ENCODE measurements at regions not wholly inside any gene's neighbourhood (a gene's known extent, or its start where the extent isn't known, plus 50 kb on each side); places are given as distances from the start of the nearest gene placed in this dataset.
A peak's percentile ranks its signal among the peaks of the same experiment; 100 is the strongest.
"Not testable (repeated sequence)": the region's sequence is repeated elsewhere in the genome, so short reads cannot be mapped to it uniquely, and the experiment has no call there.

GRCh38 chr13:75960538-75960994, 324.4 kb downstream of the LMO7 start:
- no TSS peak for BruUV-seq (replicated peaks)
- intact Hi-C loops (cut with micrococcal nuclease; ENCODE audit: unreplicated experiment): no loop called here
- no peak for DNase-seq (ENCODE audit: low spot score)
- Histone ChIP-seq H3K4me3 (ENCODE audit: low read depth, low read length, poor library complexity, severe bottlenecking) (no peak overlapping the region), H3K4me1 (ENCODE audit: insufficient read depth, low read length, poor library complexity, severe bottlenecking) (no peaks in the 10 kb centered on the region), H3K9me3 (ENCODE audit: low read depth, low read length, poor library complexity, severe bottlenecking) (no peaks in the 10 kb centered on the region), H3K36me3 (ENCODE audit: insufficient read depth, low read length, poor library complexity, severe bottlenecking) (no peaks in the 10 kb centered on the region), H3K27me3 (replicated peaks; ENCODE audit: insufficient read depth, low read depth, low read length, poor library complexity) (peaks cover 14% of the 10 kb centered on the region), H3K27ac (ENCODE audit: low read depth, low read length, poor library complexity, severe bottlenecking) (no peak overlapping the region)
- ChIA-PET POLR2A (ENCODE audit: low non-redundant PET) (no interaction called here), CTCF (no interaction called here)
- no peak for TF ChIP-seq EZH2 (IDR thresholded peaks at IDR 0.05; ENCODE audit: borderline replicate concordance, low read depth, low read length, poor library complexity, severe bottlenecking)
- TF ChIP-seq, protein P1, sequence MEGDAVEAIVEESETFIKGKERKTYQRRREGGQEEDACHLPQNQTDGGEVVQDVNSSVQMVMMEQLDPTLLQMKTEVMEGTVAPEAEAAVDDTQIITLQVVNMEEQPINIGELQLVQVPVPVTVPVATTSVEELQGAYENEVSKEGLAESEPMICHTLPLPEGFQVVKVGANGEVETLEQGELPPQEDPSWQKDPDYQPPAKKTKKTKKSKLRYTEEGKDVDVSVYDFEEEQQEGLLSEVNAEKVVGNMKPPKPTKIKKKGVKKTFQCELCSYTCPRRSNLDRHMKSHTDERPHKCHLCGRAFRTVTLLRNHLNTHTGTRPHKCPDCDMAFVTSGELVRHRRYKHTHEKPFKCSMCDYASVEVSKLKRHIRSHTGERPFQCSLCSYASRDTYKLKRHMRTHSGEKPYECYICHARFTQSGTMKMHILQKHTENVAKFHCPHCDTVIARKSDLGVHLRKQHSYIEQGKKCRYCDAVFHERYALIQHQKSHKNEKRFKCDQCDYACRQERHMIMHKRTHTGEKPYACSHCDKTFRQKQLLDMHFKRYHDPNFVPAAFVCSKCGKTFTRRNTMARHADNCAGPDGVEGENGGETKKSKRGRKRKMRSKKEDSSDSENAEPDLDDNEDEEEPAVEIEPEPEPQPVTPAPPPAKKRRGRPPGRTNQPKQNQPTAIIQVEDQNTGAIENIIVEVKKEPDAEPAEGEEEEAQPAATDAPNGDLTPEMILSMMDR (conservative IDR thresholded peaks at IDR 0.05; ENCODE audit: low read depth, low read length): no peak

DNA sequence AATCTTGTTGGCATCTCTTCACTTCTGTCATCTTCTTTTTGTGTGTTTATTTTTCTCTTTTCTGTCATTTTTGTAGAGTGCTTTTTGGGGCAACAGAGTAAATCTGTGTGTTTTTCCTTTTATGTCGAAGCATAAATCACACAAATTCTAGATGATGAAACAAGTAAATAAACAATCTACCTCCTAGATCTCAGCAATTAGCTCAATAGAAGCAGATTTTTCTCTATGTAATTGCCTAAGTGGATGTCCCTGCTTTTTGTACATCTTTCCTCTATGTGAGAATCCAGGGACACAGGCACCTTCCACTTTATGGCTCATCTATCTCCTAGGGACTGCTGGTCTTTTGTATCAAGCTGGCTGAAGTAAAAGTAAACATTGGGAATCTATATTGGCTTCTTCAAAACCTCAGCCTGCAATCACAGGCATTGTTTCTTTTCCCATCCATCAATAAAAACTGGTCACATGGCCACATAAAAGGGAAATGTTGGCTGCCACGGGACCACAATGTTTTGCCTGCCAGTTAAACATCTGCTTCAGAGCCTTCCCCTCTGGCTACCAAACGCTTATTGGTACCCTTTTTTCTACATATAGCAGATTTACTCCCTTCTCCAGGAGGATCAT, 323.8 kb downstream of the LMO7 start:
- intact Hi-C loops (cut with micrococcal nuclease; ENCODE audit: unreplicated experiment): no loop called here
- TF ChIP-seq, protein P1 (conservative IDR thresholded peaks at IDR 0.05; ENCODE audit: low read depth, low read length): no peak
- TF ChIP-seq EZH2 (IDR thresholded peaks at IDR 0.05; ENCODE audit: borderline replicate concordance, low read depth, low read length, poor library complexity, severe bottlenecking): no peak
- H3K36me3 ChIP-seq (ENCODE audit: insufficient read depth, low read length, poor library complexity, severe bottlenecking): no peaks in the 10 kb centered on the region
- no TSS peak for BruUV-seq (replicated peaks)
- H3K4me3 ChIP-seq (ENCODE audit: low read depth, low read length, poor library complexity, severe bottlenecking): no peak overlapping the region
- ChIA-PET POLR2A (ENCODE audit: low non-redundant PET) (no interaction called here), CTCF (no interaction called here)
- peaks cover 14% of the 10 kb centered on the region for H3K27me3 ChIP-seq (replicated peaks; ENCODE audit: insufficient read depth, low read depth, low read length, poor library complexity)
- H3K27ac ChIP-seq (ENCODE audit: low read depth, low read length, poor library complexity, severe bottlenecking): no peak overlapping the region
- H3K4me1 ChIP-seq (ENCODE audit: insufficient read depth, low read length, poor library complexity, severe bottlenecking): no peaks in the 10 kb centered on the region
- no peak for DNase-seq (ENCODE audit: low spot score)
- H3K9me3 ChIP-seq (ENCODE audit: low read depth, low read length, poor library complexity, severe bottlenecking): no peaks in the 10 kb centered on the region

DNA sequence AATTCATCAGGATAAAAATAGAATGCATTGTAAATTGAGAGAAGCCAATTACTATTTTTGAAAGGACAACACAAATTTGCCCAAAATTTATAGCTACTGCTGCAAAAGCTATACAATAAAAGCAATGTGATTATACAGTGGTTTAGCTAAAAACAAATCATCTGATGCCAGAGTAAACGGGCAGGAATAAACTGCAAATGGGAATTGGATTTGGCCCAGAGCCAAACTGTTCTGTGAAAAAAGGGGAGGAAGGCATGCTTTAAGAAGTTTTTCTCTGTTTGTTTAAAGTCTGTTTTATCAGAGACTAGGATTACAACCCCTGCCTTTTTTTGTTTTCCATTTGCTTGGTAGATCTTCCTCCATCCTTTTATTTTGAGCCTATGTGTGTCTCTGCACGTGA, 317.5 kb downstream of the LMO7 start:
- H3K36me3 ChIP-seq (ENCODE audit: insufficient read depth, low read length, poor library complexity, severe bottlenecking); H3K9me3 ChIP-seq (ENCODE audit: low read depth, low read length, poor library complexity, severe bottlenecking); CTCF ChIA-PET; BruUV-seq (replicated peaks); intact Hi-C loops (cut with micrococcal nuclease; ENCODE audit: unreplicated experiment); H3K4me3 ChIP-seq (ENCODE audit: low read depth, low read length, poor library complexity, severe bottlenecking); POLR2A ChIA-PET (ENCODE audit: low non-redundant PET); H3K4me1 ChIP-seq (ENCODE audit: insufficient read depth, low read length, poor library complexity, severe bottlenecking); H3K27ac ChIP-seq (ENCODE audit: low read depth, low read length, poor library complexity, severe bottlenecking): not testable (repeated sequence)
- peaks cover 50% of the 10 kb centered on the region for H3K27me3 ChIP-seq (replicated peaks; ENCODE audit: insufficient read depth, low read depth, low read length, poor library complexity)
- DNase-seq (ENCODE audit: low spot score): peak; percentile 34

DNA sequence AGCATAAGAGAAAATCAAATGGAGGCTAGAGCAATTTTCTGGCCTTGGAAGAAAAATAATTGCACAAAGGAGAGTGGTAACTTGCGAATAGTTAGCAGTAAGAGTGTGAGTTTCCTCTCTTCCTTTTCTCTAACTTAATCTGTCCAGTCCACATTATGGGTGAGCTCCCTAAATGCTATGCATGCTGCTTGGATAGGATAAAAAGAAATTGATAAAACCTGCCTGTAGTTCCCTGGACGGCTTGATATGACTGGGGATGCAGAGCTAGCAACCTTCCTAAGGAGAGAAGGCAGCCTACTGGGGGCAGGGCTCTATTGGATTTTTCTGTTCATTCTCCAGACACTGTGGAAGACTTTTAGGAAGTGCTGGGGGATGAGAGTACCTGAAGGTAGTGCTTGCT, 311.3 kb downstream of the LMO7 start:
- H3K27me3 ChIP-seq (replicated peaks; ENCODE audit: insufficient read depth, low read depth, low read length, poor library complexity): peaks cover 53% of the 10 kb centered on the region
- intact Hi-C loops (cut with micrococcal nuclease; ENCODE audit: unreplicated experiment): no loop called here
- TF ChIP-seq, protein P1 (conservative IDR thresholded peaks at IDR 0.05; ENCODE audit: low read depth, low read length): no peak
- TF ChIP-seq EZH2 (IDR thresholded peaks at IDR 0.05; ENCODE audit: borderline replicate concordance, low read depth, low read length, poor library complexity, severe bottlenecking): no peak
- POLR2A ChIA-PET (ENCODE audit: low non-redundant PET): no interaction called here
- no TSS peak for BruUV-seq (replicated peaks)
- no peak overlapping the region for H3K4me3 ChIP-seq (ENCODE audit: low read depth, low read length, poor library complexity, severe bottlenecking)
- H3K27ac ChIP-seq (ENCODE audit: low read depth, low read length, poor library complexity, severe bottlenecking): no peak overlapping the region
- H3K9me3 ChIP-seq (ENCODE audit: low read depth, low read length, poor library complexity, severe bottlenecking): no peaks in the 10 kb centered on the region
- no peaks in the 10 kb centered on the region for H3K4me1 ChIP-seq (ENCODE audit: insufficient read depth, low read length, poor library complexity, severe bottlenecking)
- CTCF ChIA-PET: no interaction called here
- DNase-seq (ENCODE audit: low spot score): no peak
- no peaks in the 10 kb centered on the region for H3K36me3 ChIP-seq (ENCODE audit: insufficient read depth, low read length, poor library complexity, severe bottlenecking)

Data from A673 (cell line).